Upper lobe of left lung (tissue), 6 donors: ENCODE measurements at regions not wholly inside any gene's neighbourhood (a gene's known extent, or its start where the extent isn't known, plus 50 kb on each side); places are given as distances from the start of the nearest gene placed in this dataset.

Experiments used
- ATAC-seq, 2 donors: fragments of 200-7000 bp; cut with Tn5 transposase; one replicate each; pipeline ENCODE4 v1.9.1; 2022; ENCODE audit warnings: mild to moderate bottlenecking in 2 of 2, moderate library complexity in 2 of 2; ENCODE audit not compliant: low FRiP score in 2 of 2
- DNase-seq, 2 donors: peaks; one replicate each; pipeline ENCODE4 v3.0.0-alpha.2; 2019 to 2020
- H3K27ac ChIP-seq, 4 donors: fragments of 200-600 bp; sonication (generic); one replicate each; pipeline ENCODE4 v1.5.1; 2016 to 2019
- H3K27me3 ChIP-seq, 4 donors: fragments of 200-600 bp; sonication (generic); one replicate each; pipeline ENCODE4 v1.5.1; 2017 to 2019
- H3K36me3 ChIP-seq, 4 donors: fragments of 200-600 bp; sonication (generic); one replicate each; pipeline ENCODE4 v1.5.1; 2016 to 2019
- H3K4me1 ChIP-seq, 4 donors: fragments of 200-600 bp; sonication (generic); one replicate each; pipeline ENCODE4 v1.5.1; 2018 to 2019
- H3K4me3 ChIP-seq, 4 donors: fragments of 200-600 bp; sonication (generic); one replicate each; pipeline ENCODE4 v1.5.1; 2017 to 2019; ENCODE audit warnings: mild to moderate bottlenecking in 2 of 4, moderate library complexity in 1 of 4
- H3K9me3 ChIP-seq, 4 donors: fragments of 200-600 bp; sonication (generic); one replicate each; pipeline ENCODE4 v1.5.1; 2018 to 2019
- CTCF ChIP-seq, 6 experiments: fragments of 450-650 bp in 4 of 6; fragments of 200-600 bp in 2 of 6; sonication (generic) in 2 of 6; IDR thresholded peaks; one replicate each; pipeline ENCODE4 v1.5.1; 2016 to 2019; ENCODE audit warnings: antibody characterized with exemption in 6 of 6
- EP300 ChIP-seq, 4 donors: sonication (generic); formaldehyde crosslinking; IDR thresholded peaks; one replicate each; pipeline ENCODE4 v1.5.1; 2017; ENCODE audit warnings: antibody characterized with exemption in 4 of 4, control low read depth in 2 of 4
- POLR2A ChIP-seq, 4 donors: fragments of 450-650 bp; IDR thresholded peaks; one replicate each; pipeline ENCODE4 v1.5.1; 2016 to 2017; ENCODE audit warnings: antibody characterized with exemption in 4 of 4, mild to moderate bottlenecking in 2 of 4
- POLR2AphosphoS5 ChIP-seq, 2 donors: sonication (generic); formaldehyde crosslinking; IDR thresholded peaks; one replicate each; pipeline ENCODE4 v1.5.1; 2017; ENCODE audit warnings: antibody characterized with exemption in 2 of 2
- WGBS, 2 donors: methylation state at CpG; one replicate each; pipeline ENCODE4 v1.1.5; 2017 to 2018; 5-methylcytosine and 5-hydroxymethylcytosine counted together
- donor health status: DM: no; HTN: no; CAD: no; lungs with moderate emphysema.
- donor health status: DM: no; HTN: yes; CAD: no; lungs with severe emphysema.

DNA sequence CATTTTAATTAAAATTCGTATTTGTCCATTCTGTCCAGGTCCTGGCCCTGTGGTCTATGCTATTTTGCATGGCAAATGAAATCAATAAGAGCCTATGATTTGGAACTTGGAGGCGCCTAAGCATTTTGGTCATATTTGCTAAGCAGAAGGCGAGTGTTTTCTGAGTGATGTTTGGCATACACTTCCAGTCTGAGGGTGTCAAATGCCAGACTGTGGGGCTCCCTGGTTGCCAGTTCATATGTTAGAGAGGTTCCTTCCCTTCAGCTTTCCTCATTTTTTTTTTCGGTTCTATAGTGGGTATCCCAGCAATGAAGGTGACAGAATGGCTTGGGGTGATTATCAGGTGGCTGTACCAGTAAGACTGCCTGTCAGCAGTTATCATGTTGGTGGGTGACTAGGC, 1007.8 kb upstream of the WWC1 start:
- H3K4me3 ChIP-seq, result no peak overlapping the region
- H3K4me1 ChIP-seq, result no peaks in the 10 kb centered on the region
- no peaks in the 10 kb centered on the region for H3K27me3 ChIP-seq
- TF ChIP-seq CTCF (IDR thresholded peaks at IDR 0.05) (no peak), EP300 (IDR thresholded peaks at IDR 0.05) (no peak), POLR2AphosphoS5 (IDR thresholded peaks at IDR 0.05) (no peak), POLR2A (IDR thresholded peaks at IDR 0.05) (no peak)
- no peaks in the 10 kb centered on the region for H3K9me3 ChIP-seq
- WGBS, 2 donors, result 74 to 78% methylated on average over 4 of the region's 4 CpGs
- no peak overlapping the region for H3K27ac ChIP-seq
- H3K36me3 ChIP-seq, result no peaks in the 10 kb centered on the region
- ATAC-seq, result no peak
- DNase-seq, result no peak

GRCh38 chr5:167284222-167284890, 1007.1 kb upstream of the WWC1 start:
- no peaks in the 10 kb centered on the region for H3K36me3 ChIP-seq
- H3K9me3 ChIP-seq, result no peaks in the 10 kb centered on the region
- WGBS, 2 donors, result 90% methylated on average over 6 of the region's 6 CpGs
- no peak overlapping the region for H3K27ac ChIP-seq
- no peak for TF ChIP-seq POLR2AphosphoS5 (IDR thresholded peaks at IDR 0.05)
- no peak for TF ChIP-seq EP300 (IDR thresholded peaks at IDR 0.05)
- TF ChIP-seq POLR2A (IDR thresholded peaks at IDR 0.05), result no peak
- TF ChIP-seq CTCF (IDR thresholded peaks at IDR 0.05), result no peak
- no peak overlapping the region for H3K4me3 ChIP-seq
- H3K27me3 ChIP-seq, result no peaks in the 10 kb centered on the region
- H3K4me1 ChIP-seq, result no peaks in the 10 kb centered on the region
- DNase-seq (no peak), ATAC-seq (no peak)

DNA sequence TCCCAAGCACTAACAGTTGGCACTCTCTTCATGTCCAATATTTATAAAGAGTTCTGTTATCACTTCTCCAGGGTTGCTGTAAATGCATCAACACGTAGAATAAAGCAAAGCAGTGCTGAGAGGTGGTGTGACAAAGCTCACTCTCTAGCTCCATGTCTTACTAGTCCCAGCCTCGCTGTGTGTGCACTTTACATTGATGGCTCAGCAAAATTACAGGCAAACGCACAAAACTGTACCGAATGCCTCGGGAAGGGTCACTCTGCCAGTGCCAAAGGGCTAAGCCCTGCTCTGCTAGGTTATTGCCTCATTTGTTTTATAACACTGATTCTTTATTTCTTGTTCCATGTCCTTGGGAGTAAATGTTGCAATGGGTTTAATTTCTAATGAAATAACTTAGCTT, 1005.9 kb upstream of the WWC1 start:
- Histone ChIP-seq H3K36me3 (no peaks in the 10 kb centered on the region), H3K9me3 (no peaks in the 10 kb centered on the region), H3K27ac (no peak overlapping the region), H3K4me1 (no peaks in the 10 kb centered on the region), H3K27me3 (no peaks in the 10 kb centered on the region), H3K4me3 (no peak overlapping the region)
- DNase-seq (no peak), ATAC-seq (no peak)
- 59 to 78% methylated on average over 5 of the region's 5 CpGs for WGBS, 2 donors
- TF ChIP-seq EP300 (IDR thresholded peaks at IDR 0.05), result no peak
- TF ChIP-seq CTCF (IDR thresholded peaks at IDR 0.05), result no peak
- TF ChIP-seq POLR2A (IDR thresholded peaks at IDR 0.05), result no peak
- TF ChIP-seq POLR2AphosphoS5 (IDR thresholded peaks at IDR 0.05), result no peak

GRCh38 chr5:167286891-167287290, 1004.6 kb upstream of the WWC1 start:
- ATAC-seq (no peak), DNase-seq (no peak)
- Histone ChIP-seq H3K4me3 (no peak overlapping the region), H3K9me3 (no peaks in the 10 kb centered on the region), H3K4me1 (no peaks in the 10 kb centered on the region), H3K27ac (no peak overlapping the region), H3K36me3 (no peaks in the 10 kb centered on the region), H3K27me3 (no peaks in the 10 kb centered on the region)
- TF ChIP-seq EP300 (IDR thresholded peaks at IDR 0.05) (no peak), POLR2A (IDR thresholded peaks at IDR 0.05) (no peak), POLR2AphosphoS5 (IDR thresholded peaks at IDR 0.05) (no peak), CTCF (IDR thresholded peaks at IDR 0.05) (no peak)
- WGBS, 2 donors, result 88 to 97% methylated on average over 1 of the region's 1 CpG

DNA sequence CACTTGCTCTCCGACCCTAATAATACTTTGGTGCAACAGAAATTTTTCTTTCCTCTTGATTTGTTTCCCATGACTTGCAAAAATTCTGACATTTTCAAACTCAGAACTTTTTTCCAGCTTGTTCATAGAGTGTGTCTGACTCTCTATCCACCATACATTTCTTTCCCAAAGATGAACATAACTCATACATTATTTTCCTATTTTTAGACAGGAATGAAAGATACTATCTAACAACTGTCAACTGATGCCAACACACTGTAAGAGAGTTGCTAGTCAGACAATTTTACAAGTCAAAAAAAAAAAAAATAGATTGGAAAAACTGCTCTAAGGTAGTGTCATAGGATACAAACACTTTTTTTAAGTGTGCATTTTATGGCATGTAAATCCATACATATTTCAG, 1001.0 kb upstream of the WWC1 start:
- TF ChIP-seq POLR2A (IDR thresholded peaks at IDR 0.05) (no peak), EP300 (IDR thresholded peaks at IDR 0.05) (no peak), POLR2AphosphoS5 (IDR thresholded peaks at IDR 0.05) (no peak), CTCF (IDR thresholded peaks at IDR 0.05) (no peak)
- Histone ChIP-seq H3K4me3 (no peak overlapping the region), H3K36me3 (no peaks in the 10 kb centered on the region), H3K4me1 (peaks cover 0 to 3% (median 0%) of the 10 kb centered on the region in 4 donors), H3K9me3 (no peaks in the 10 kb centered on the region), H3K27me3 (no peaks in the 10 kb centered on the region), H3K27ac (no peak overlapping the region)
- no peak for DNase-seq
- WGBS, 2 donors, result 85 to 100% methylated on average over 1 of the region's 1 CpG
- no peak for ATAC-seq
